ENCODE measurements at regions not wholly inside any gene's neighbourhood (a gene's known extent, or its start where the extent isn't known, plus 50 kb on each side); places are given as distances from the start of the nearest gene placed in this dataset.

GRCh38 chr13:54004026-54004699 lies 975.5 kb downstream of the OLFM4 start:
- peaks cover 6% of the 10 kb centered on the region for H3K9me3 Mint-ChIP-seq
- no peaks in the 10 kb centered on the region for H3K36me3 Mint-ChIP-seq (ENCODE audit: low read depth)
- no peak for TF ChIP-seq CTCF (IDR thresholded peaks at IDR 0.05)
- H3K4me1 Mint-ChIP-seq, result peaks cover 4% of the 10 kb centered on the region
- peaks cover 5% of the 10 kb centered on the region for H3K27me3 Mint-ChIP-seq (ENCODE audit: low read depth, poor library complexity)
- peak overlapping the region; percentile 32 for H3K27ac Mint-ChIP-seq
- no peak overlapping the region for H3K4me3 Mint-ChIP-seq
- no peak for DNase-seq

- no peaks in the 10 kb centered on the region for H3K4me1 Mint-ChIP-seq
- no peak overlapping the region for H3K4me3 Mint-ChIP-seq
- DNase-seq, result no peak
- no peak for TF ChIP-seq CTCF (IDR thresholded peaks at IDR 0.05)
- no peak overlapping the region for H3K27ac Mint-ChIP-seq
- no peaks in the 10 kb centered on the region for H3K36me3 Mint-ChIP-seq (ENCODE audit: low read depth)
- H3K9me3 Mint-ChIP-seq, result no peaks in the 10 kb centered on the region
- H3K27me3 Mint-ChIP-seq (ENCODE audit: low read depth, poor library complexity), result no peaks in the 10 kb centered on the region
Measured at GRCh38 chr13:54016542-54016941, 987.9 kb downstream of the OLFM4 start.

- Mint-ChIP-seq H3K4me3 (no peak overlapping the region), H3K9me3 (no peaks in the 10 kb centered on the region), H3K27ac (no peak overlapping the region), H3K27me3 (ENCODE audit: low read depth, poor library complexity) (no peaks in the 10 kb centered on the region), H3K4me1 (no peaks in the 10 kb centered on the region), H3K36me3 (ENCODE audit: low read depth) (no peaks in the 10 kb centered on the region)
- no peak for DNase-seq
- TF ChIP-seq CTCF (IDR thresholded peaks at IDR 0.05), result no peak
Measured at GRCh38 chr13:54018485-54018884, 989.9 kb downstream of the OLFM4 start.

- Mint-ChIP-seq H3K4me3 (no peak overlapping the region), H3K36me3 (ENCODE audit: low read depth) (no peaks in the 10 kb centered on the region), H3K27me3 (ENCODE audit: low read depth, poor library complexity) (peaks cover 4% of the 10 kb centered on the region), H3K4me1 (no peaks in the 10 kb centered on the region), H3K9me3 (peaks cover 40% of the 10 kb centered on the region), H3K27ac (no peak overlapping the region)
- DNase-seq, result no peak
- no peak for TF ChIP-seq CTCF (IDR thresholded peaks at IDR 0.05)
Measured at GRCh38 chr13:54029226-54029625, 1000.6 kb downstream of the OLFM4 start.

- Mint-ChIP-seq H3K9me3 (peaks cover 35% of the 10 kb centered on the region), H3K4me1 (no peaks in the 10 kb centered on the region), H3K27ac (no peak overlapping the region), H3K36me3 (ENCODE audit: low read depth) (no peaks in the 10 kb centered on the region), H3K27me3 (ENCODE audit: low read depth, poor library complexity) (peaks cover 4% of the 10 kb centered on the region), H3K4me3 (no peak overlapping the region)
- DNase-seq, result no peak
- no peak for TF ChIP-seq CTCF (IDR thresholded peaks at IDR 0.05)
Measured at GRCh38 chr13:54029720-54030119, 1001.1 kb downstream of the OLFM4 start.

GRCh38 chr13:54033323-54033861 lies 1004.8 kb downstream of the OLFM4 start:
- Mint-ChIP-seq H3K27me3 (ENCODE audit: low read depth, poor library complexity) (peaks cover 4% of the 10 kb centered on the region), H3K36me3 (ENCODE audit: low read depth) (no peaks in the 10 kb centered on the region), H3K9me3 (peaks cover 18% of the 10 kb centered on the region), H3K4me1 (no peaks in the 10 kb centered on the region), H3K4me3 (no peak overlapping the region), H3K27ac (no peak overlapping the region)
- TF ChIP-seq CTCF (IDR thresholded peaks at IDR 0.05), result no peak
- DNase-seq, result no peak
